OCI-LY3 (cell line): ENCODE measurements at regions not wholly inside any gene's neighbourhood (a gene's known extent, or its start where the extent isn't known, plus 50 kb on each side); places are given as distances from the start of the nearest gene placed in this dataset.

Source experiments
- CTCF ChIP-seq: fragments of 200-600, 300-600 bp; sonication (generic); IDR thresholded peaks from 2 replicates; pipeline ENCODE4 v1.5.1; 2014; ENCODE audit warnings: antibody characterized with exemption, low read length, low read depth
- EZH2phosphoT487 ChIP-seq: fragments of 200-600 bp; shearing (Covaris generic); IDR thresholded peaks from 2 replicates; pipeline ENCODE4 v1.6.1; 2018; ENCODE audit warnings: antibody characterized with exemption, mixed run types, low read depth

GRCh38 chr6:3513416-3513815 is 56.6 kb upstream of the SLC22A23 start:
- no peak for TF ChIP-seq CTCF
- no peak for TF ChIP-seq EZH2phosphoT487
